T-helper 1 cell treated with Interleukin-12 subunit alpha and Interleukin-12 subunit beta and Interleukin-4 antibody, amounts not matched to agents 30 μg/mL and 1 μg/mL, for 36 hours (primary cell): ENCODE measurements at regions not wholly inside any gene's neighbourhood (a gene's known extent, or its start where the extent isn't known, plus 50 kb on each side); places are given as distances from the start of the nearest gene placed in this dataset.
"Not testable (repeated sequence)": the region's sequence is repeated elsewhere in the genome, so short reads cannot be mapped to it uniquely, and the experiment has no call there.

Experiments
- H3K27ac Mint-ChIP-seq: one replicate; pipeline ENCODE4 v1.8.0; 2021; ENCODE audit warnings: mild to moderate bottlenecking, mixed read lengths
- H3K27me3 Mint-ChIP-seq: one replicate; pipeline ENCODE4 v1.8.0; 2021; ENCODE audit warnings: low read depth, mixed read lengths
- H3K36me3 Mint-ChIP-seq: one replicate; pipeline ENCODE4 v1.8.0; 2021; ENCODE audit warnings: low read depth, mixed read lengths
- H3K4me1 Mint-ChIP-seq: one replicate; pipeline ENCODE4 v1.8.0; 2021; ENCODE audit warnings: low read depth, mixed read lengths
- H3K4me3 Mint-ChIP-seq: one replicate; pipeline ENCODE4 v1.8.0; 2021; ENCODE audit warnings: mild to moderate bottlenecking, moderate library complexity, mixed read lengths
- H3K9me3 Mint-ChIP-seq: one replicate; pipeline ENCODE4 v1.8.0; 2021; ENCODE audit warnings: mixed read lengths

DNA sequence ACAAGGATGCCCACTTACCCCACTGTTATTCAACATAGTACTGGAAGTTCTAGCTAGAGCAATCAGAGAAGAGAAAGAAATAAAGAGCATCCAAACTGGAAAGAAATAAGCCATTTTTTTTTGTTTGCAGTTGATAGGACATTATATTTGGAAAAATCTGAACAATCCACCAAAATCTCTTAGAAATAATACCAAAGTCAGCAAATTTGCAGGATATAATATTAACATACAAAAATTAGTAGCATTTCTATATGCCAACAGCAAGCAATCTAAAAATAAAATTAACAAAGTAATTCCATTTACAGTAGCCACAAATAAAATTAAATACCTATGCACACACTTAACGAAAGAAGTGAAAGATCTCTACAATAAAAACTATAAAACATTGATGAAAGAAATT lies 599.3 kb downstream of the CDH9 start:
- Mint-ChIP-seq H3K9me3 (peaks cover 17% of the 10 kb centered on the region), H3K36me3 (no peaks in the 10 kb centered on the region), H3K27me3 (no peaks in the 10 kb centered on the region), H3K4me3 (no peak overlapping the region), H3K27ac (no peak overlapping the region), H3K4me1 (no peaks in the 10 kb centered on the region)

- H3K27ac Mint-ChIP-seq, result no peak overlapping the region
- H3K4me1 Mint-ChIP-seq, result no peaks in the 10 kb centered on the region
- H3K27me3 Mint-ChIP-seq, result no peaks in the 10 kb centered on the region
- H3K36me3 Mint-ChIP-seq, result no peaks in the 10 kb centered on the region
- H3K9me3 Mint-ChIP-seq, result peaks cover 26% of the 10 kb centered on the region
- no peak overlapping the region for H3K4me3 Mint-ChIP-seq
Measured at GRCh38 chr5:26434688-26435087, 603.7 kb downstream of the CDH9 start.

GRCh38 chr5:26432386-26432785 lies 606.0 kb downstream of the CDH9 start:
- Mint-ChIP-seq H3K27ac (no peak overlapping the region), H3K4me3 (no peak overlapping the region), H3K36me3 (no peaks in the 10 kb centered on the region)

GRCh38 chr5:26430323-26430722 lies 608.1 kb downstream of the CDH9 start:
- Mint-ChIP-seq H3K4me3 (no peak overlapping the region), H3K27ac (no peak overlapping the region), H3K4me1 (no peaks in the 10 kb centered on the region), H3K9me3 (peaks cover 35% of the 10 kb centered on the region), H3K36me3 (no peaks in the 10 kb centered on the region), H3K27me3 (no peaks in the 10 kb centered on the region)

More at GRCh38 chr5:26432386-26432785, 606.0 kb downstream of the CDH9 start:
- Mint-ChIP-seq H3K4me1 (no peaks in the 10 kb centered on the region), H3K27me3 (no peaks in the 10 kb centered on the region), H3K9me3 (peaks cover 30% of the 10 kb centered on the region)

DNA sequence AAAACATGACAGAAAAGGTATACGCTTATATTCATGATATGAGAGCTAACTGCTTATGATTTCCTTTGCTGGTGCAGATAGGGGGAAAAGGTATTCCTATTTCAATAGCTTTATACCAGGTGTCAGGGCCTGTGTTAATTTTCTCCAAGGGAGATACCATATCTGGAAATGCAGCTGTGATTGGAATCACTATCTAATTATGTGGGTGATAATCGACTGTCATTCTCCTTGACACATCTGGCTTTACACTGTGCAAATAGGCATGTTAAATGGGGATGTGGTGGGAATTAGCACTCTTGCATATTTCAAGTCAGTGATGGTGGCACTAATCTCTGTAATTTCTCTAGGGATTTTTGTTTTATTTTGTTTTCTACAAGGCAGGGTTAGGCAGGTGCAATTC lies 611.1 kb downstream of the CDH9 start:
- Mint-ChIP-seq H3K4me1 (no peaks in the 10 kb centered on the region), H3K27me3 (no peaks in the 10 kb centered on the region), H3K36me3 (no peaks in the 10 kb centered on the region), H3K9me3 (peaks cover 27% of the 10 kb centered on the region), H3K27ac (no peak overlapping the region), H3K4me3 (no peak overlapping the region)

DNA sequence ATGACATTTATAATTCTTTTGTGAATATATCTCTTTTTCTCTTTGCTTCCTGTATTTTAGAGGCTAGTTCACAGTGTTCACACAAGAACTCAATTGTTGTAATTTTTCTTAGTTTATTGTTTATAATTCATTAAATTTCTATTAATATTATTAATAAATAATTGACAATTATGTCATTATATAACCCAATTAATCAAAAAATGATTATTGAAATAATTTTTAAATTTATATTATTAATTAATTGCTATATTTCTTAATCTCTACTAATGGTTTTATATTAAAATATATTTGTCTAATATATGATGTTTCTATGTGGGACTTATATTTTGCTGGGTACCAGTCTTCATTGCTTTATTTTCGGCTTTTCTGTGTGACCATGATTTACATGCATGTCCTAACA lies 618.4 kb downstream of the CDH9 start:
- Mint-ChIP-seq H3K4me1 (no peaks in the 10 kb centered on the region), H3K9me3 (peaks cover 6% of the 10 kb centered on the region), H3K27me3 (no peaks in the 10 kb centered on the region), H3K27ac (no peak overlapping the region), H3K4me3 (no peak overlapping the region), H3K36me3 (no peaks in the 10 kb centered on the region)

GRCh38 chr5:26416911-26417310 lies 621.5 kb downstream of the CDH9 start:
- Mint-ChIP-seq H3K4me1 (no peaks in the 10 kb centered on the region), H3K27ac (no peak overlapping the region), H3K36me3 (no peaks in the 10 kb centered on the region)

DNA sequence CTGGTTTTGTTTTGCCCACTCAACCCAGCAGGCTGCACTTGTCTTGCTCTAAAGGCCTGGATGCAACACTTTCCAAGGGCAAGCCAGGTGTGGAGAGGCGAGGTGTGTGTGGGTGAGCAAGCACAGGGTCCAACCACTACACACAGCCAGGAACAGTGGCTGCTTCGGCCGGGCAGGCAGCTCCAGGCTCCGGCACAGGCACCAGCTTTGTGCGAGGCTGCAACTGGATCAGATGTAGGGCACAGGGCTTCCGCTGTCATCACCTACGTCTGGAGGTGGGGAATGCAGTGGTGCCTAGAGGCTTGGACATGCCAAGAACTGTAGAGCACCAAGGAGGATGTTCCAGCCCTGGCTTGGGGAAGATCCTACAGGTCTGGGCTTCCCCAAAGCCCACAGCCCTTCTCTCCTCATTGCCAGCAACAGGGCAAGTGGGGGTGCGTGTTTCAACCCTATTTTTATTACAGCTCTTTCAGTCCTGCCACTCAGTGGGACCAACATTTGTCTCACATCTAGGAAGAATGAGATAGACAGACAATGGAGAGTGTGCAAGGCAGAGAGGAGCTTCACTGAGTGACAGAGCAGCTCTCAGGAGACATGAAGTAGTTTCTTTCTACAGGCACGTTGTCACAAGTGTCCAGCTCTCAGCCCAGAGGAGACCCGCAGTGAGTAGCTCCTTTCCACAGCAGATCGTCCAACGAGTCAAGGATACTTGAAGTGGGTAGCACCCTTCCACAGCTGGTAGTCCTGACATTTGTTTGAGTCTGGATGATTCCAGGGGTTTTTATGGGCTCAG lies 622.2 kb downstream of the CDH9 start:
- no peaks in the 10 kb centered on the region for H3K36me3 Mint-ChIP-seq
- no peak overlapping the region for H3K27ac Mint-ChIP-seq
- peaks cover 7% of the 10 kb centered on the region for H3K9me3 Mint-ChIP-seq
- no peaks in the 10 kb centered on the region for H3K4me1 Mint-ChIP-seq
- no peaks in the 10 kb centered on the region for H3K27me3 Mint-ChIP-seq
- no peak overlapping the region for H3K4me3 Mint-ChIP-seq

More at GRCh38 chr5:26416911-26417310, 621.5 kb downstream of the CDH9 start:
- Mint-ChIP-seq H3K27me3 (no peaks in the 10 kb centered on the region), H3K9me3 (peaks cover 3% of the 10 kb centered on the region), H3K4me3 (no peak overlapping the region)

DNA sequence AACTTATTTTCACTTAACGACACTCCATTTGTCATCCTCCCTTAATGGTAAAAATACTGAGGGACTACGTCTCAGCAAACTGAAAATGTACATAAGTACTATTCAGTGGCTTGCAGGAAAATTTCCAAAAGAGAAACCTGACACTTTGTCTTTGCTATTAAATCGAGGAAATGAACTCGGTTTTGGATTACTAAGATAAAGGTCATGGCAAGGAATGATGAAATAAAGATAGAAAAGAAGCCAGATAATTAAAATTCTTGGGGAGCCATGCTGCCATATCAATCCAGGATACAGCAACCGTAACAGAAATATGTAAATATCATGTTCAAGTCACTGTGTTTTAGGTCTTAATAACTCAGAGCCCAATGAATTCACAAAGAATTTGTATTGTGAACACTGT lies 647.8 kb downstream of the CDH9 start:
- Mint-ChIP-seq H3K9me3 (peaks cover 38% of the 10 kb centered on the region), H3K4me1 (no peaks in the 10 kb centered on the region), H3K27me3 (no peaks in the 10 kb centered on the region), H3K4me3 (no peak overlapping the region), H3K36me3 (no peaks in the 10 kb centered on the region), H3K27ac (no peak overlapping the region)

- Mint-ChIP-seq H3K27ac (no peak overlapping the region), H3K27me3 (no peaks in the 10 kb centered on the region), H3K4me1 (no peaks in the 10 kb centered on the region), H3K4me3 (no peak overlapping the region), H3K36me3 (no peaks in the 10 kb centered on the region), H3K9me3 (peaks cover 38% of the 10 kb centered on the region)
Measured at GRCh38 chr5:26388976-26389375, 649.4 kb downstream of the CDH9 start.

- no peak overlapping the region for H3K27ac Mint-ChIP-seq
- no peaks in the 10 kb centered on the region for H3K36me3 Mint-ChIP-seq
- no peaks in the 10 kb centered on the region for H3K27me3 Mint-ChIP-seq
- no peak overlapping the region for H3K4me3 Mint-ChIP-seq
- no peaks in the 10 kb centered on the region for H3K4me1 Mint-ChIP-seq
- peaks cover 32% of the 10 kb centered on the region for H3K9me3 Mint-ChIP-seq
Measured at GRCh38 chr5:26386532-26386931, 651.9 kb downstream of the CDH9 start.

DNA sequence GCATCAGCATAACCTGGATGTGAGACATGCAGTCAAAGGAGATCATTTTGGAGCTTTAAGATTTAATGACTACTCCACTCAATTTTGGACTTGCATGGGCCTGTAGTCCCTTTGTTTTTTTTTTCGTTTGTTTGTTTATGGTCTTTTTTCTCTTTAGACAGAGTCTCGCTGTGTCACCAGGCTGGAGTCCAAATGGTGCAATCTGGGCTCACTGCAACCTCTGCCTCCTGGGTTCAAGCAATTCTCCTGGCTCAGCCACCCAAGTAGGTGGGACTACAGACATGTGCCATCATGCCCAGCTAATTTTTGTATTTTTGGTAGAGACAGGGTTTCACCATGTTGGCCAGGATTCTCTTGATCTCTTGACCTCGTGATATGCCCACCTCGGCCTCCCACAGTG lies 673.8 kb downstream of the CDH9 start:
- not testable (repeated sequence) for H3K36me3 Mint-ChIP-seq, H3K4me3 Mint-ChIP-seq, H3K27ac Mint-ChIP-seq, H3K4me1 Mint-ChIP-seq, H3K27me3 Mint-ChIP-seq
- peaks cover 47% of the 10 kb centered on the region for H3K9me3 Mint-ChIP-seq

DNA sequence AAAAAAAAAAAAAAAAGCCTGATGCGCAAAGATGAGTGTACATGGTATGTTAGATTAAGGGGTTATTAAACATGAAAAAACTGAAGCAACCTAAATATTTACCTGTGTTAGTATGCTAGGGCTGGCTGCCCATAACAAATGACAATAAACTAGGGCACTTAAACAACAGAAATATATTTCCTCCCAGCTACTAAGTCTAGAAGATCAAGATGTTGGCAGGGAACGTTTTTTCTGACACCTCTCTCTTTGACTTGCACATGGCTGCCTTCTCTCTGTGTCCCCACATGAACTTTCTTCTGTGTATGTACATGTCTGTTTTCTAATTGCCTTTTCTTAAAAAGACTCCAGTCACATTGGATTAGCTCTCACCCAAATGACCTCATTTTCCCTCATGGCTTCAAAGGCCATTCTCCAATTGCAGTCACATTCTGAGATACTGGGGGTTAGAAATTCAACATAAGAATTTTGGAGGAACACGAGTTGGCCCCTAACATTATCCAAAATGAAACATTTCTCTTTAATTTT lies 694.5 kb downstream of the CDH9 start:
- no peaks in the 10 kb centered on the region for H3K27me3 Mint-ChIP-seq
- peaks cover 26% of the 10 kb centered on the region for H3K9me3 Mint-ChIP-seq
- no peak overlapping the region for H3K27ac Mint-ChIP-seq
- H3K4me1 Mint-ChIP-seq, result no peaks in the 10 kb centered on the region
- H3K36me3 Mint-ChIP-seq, result no peaks in the 10 kb centered on the region
- H3K4me3 Mint-ChIP-seq, result no peak overlapping the region

DNA sequence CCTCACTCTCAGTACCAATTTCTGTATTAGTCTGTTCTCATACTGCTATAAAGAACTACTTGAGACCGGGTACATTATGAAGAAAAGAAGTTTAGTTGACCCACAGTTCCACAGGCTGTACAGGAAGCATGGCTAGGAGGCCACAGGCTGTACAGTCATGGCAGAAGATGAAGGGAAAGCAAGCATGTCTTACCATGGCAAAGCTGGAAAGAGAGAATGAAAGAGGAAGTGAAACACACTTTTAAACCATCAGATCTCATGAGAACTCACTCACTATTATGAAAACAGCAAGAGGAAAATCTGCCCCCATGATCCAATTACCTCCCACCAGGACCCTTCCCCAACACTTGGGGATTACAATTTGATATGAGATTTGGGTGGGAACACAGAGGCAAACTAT lies 698.8 kb downstream of the CDH9 start:
- Mint-ChIP-seq H3K27me3 (no peaks in the 10 kb centered on the region), H3K9me3 (peaks cover 33% of the 10 kb centered on the region), H3K36me3 (no peaks in the 10 kb centered on the region), H3K27ac (no peak overlapping the region), H3K4me1 (no peaks in the 10 kb centered on the region), H3K4me3 (no peak overlapping the region)

- Mint-ChIP-seq H3K9me3 (peaks cover 8% of the 10 kb centered on the region), H3K36me3 (no peaks in the 10 kb centered on the region), H3K27ac (no peak overlapping the region), H3K4me3 (no peak overlapping the region), H3K4me1 (no peaks in the 10 kb centered on the region), H3K27me3 (no peaks in the 10 kb centered on the region)
Measured at GRCh38 chr5:26329562-26330189, 708.7 kb downstream of the CDH9 start.
